Endodermal cell (in vitro differentiated cells): ENCODE measurements at regions not wholly inside any gene's neighbourhood (a gene's known extent, or its start where the extent isn't known, plus 50 kb on each side); places are given as distances from the start of the nearest gene placed in this dataset.

Experiments
- DNase-seq: peaks from one replicate; pipeline ENCODE4 v3.0.0-alpha.2; 2017
- H3K27ac ChIP-seq: 2 replicates; pipeline ENCODE4 v1.5.1; 2013; ENCODE audit warnings: mild to moderate bottlenecking, low read depth, low read length, moderate library complexity
- H3K27me3 ChIP-seq: 2 replicates; pipeline ENCODE4 v1.6.1; 2013; ENCODE audit warnings: mild to moderate bottlenecking, low read length, moderate library complexity; ENCODE audit not compliant: insufficient read depth, control insufficient read depth, poor library complexity, severe bottlenecking
- H3K36me3 ChIP-seq: 2 replicates; pipeline ENCODE4 v1.7.0; 2013; ENCODE audit warnings: mild to moderate bottlenecking, low read length, moderate library complexity; ENCODE audit not compliant: control insufficient read depth, insufficient read depth
- H3K4me1 ChIP-seq: one replicate; pipeline ENCODE4 v1.7.0; 2013; ENCODE audit warnings: low read length; ENCODE audit not compliant: control insufficient read depth, insufficient read depth
- H3K4me3 ChIP-seq: 2 replicates; pipeline ENCODE4 v1.5.1; 2013; ENCODE audit warnings: mild to moderate bottlenecking, low read length, moderate library complexity
- H3K9ac ChIP-seq: 2 replicates; pipeline ENCODE4 v1.6.1; 2013; ENCODE audit warnings: mild to moderate bottlenecking, low read length, moderate library complexity; ENCODE audit not compliant: poor library complexity, severe bottlenecking; ENCODE audit errors: extremely low read depth
- H3K9me3 ChIP-seq: 2 replicates; pipeline ENCODE4 v1.6.1; 2013; ENCODE audit warnings: mild to moderate bottlenecking, low read length, moderate library complexity; ENCODE audit not compliant: control insufficient read depth
- H3K27ac Mint-ChIP-seq: 2 replicates; pipeline ENCODE4 v1.8.0; 2020; ENCODE audit warnings: mixed read lengths
- H3K27me3 Mint-ChIP-seq: 2 replicates; pipeline ENCODE4 v1.8.0; 2021; ENCODE audit warnings: mild to moderate bottlenecking, mixed read lengths; ENCODE audit not compliant: insufficient read depth
- H3K36me3 Mint-ChIP-seq: 2 replicates; pipeline ENCODE4 v1.8.0; 2020; ENCODE audit warnings: low read depth, mixed read lengths
- H3K4me1 Mint-ChIP-seq: 2 replicates; pipeline ENCODE4 v1.8.0; 2020; ENCODE audit warnings: mixed read lengths
- H3K4me3 Mint-ChIP-seq: 2 replicates; pipeline ENCODE4 v1.8.0; 2020; ENCODE audit warnings: mild to moderate bottlenecking, moderate library complexity, mixed read lengths
- H3K9me3 Mint-ChIP-seq: 2 replicates; pipeline ENCODE4 v1.8.0; 2020; ENCODE audit warnings: mild to moderate bottlenecking, mixed read lengths
- CTCF ChIP-seq: fragments of 200-600 bp; sonication (generic); conservative IDR thresholded peaks from 2 replicates; pipeline ENCODE4 v1.5.0; 2021; ENCODE audit warnings: antibody characterized with exemption, mild to moderate bottlenecking
- WGBS, 2 experiments: methylation state at CpG; one replicate each; pipeline versions ENCODE4 v1.1.5 to v1.1.7; 2013; ENCODE audit warnings: missing lambda C conversion rate in 2 of 2, mixed read lengths in 1 of 2; ENCODE audit not compliant: insufficient coverage in 1 of 2, insufficient read length in 1 of 2; 5-methylcytosine and 5-hydroxymethylcytosine counted together

GRCh38 chr1:47687631-47688460 lies 250.0 kb downstream of the FOXD2 start:
- no peaks in the 10 kb centered on the region for H3K27me3 Mint-ChIP-seq
- peak; percentile 73 for DNase-seq

GRCh38 chr1:47688461-47689296 lies 250.8 kb downstream of the FOXD2 start:
- Mint-ChIP-seq H3K4me3 (no peak overlapping the region), H3K27ac (no peak overlapping the region), H3K27me3 (no peaks in the 10 kb centered on the region), H3K4me1 (peaks cover 33% of the 10 kb centered on the region), H3K36me3 (no peaks in the 10 kb centered on the region), H3K9me3 (no peaks in the 10 kb centered on the region)
- DNase-seq, result peak; percentile 45
- no peak overlapping the region for H3K27ac ChIP-seq
- H3K27me3 ChIP-seq, result no peaks in the 10 kb centered on the region
- H3K9me3 ChIP-seq, result no peaks in the 10 kb centered on the region
- H3K36me3 ChIP-seq, result no peaks in the 10 kb centered on the region
- peaks cover 16% of the 10 kb centered on the region for H3K4me1 ChIP-seq
- H3K4me3 ChIP-seq, result no peak overlapping the region
- no peak overlapping the region for H3K9ac ChIP-seq
- 87 to 96% methylated on average over 13 to 19 of the region's 19 CpGs for WGBS, 2 experiments
- no peak for TF ChIP-seq CTCF

More at GRCh38 chr1:47687631-47688460, 250.0 kb downstream of the FOXD2 start:
- Histone ChIP-seq H3K4me3 (no peak overlapping the region), H3K27ac (no peak overlapping the region), H3K4me1 (peaks cover 16% of the 10 kb centered on the region), H3K36me3 (no peaks in the 10 kb centered on the region), H3K27me3 (no peaks in the 10 kb centered on the region), H3K9me3 (no peaks in the 10 kb centered on the region), H3K9ac (no peak overlapping the region)
- no peaks in the 10 kb centered on the region for H3K36me3 Mint-ChIP-seq
- TF ChIP-seq CTCF, result no peak
- 61 to 78% methylated on average over 13 to 23 of the region's 24 CpGs for WGBS, 2 experiments
- peak overlapping the region; percentile 27 for H3K4me3 Mint-ChIP-seq
- no peaks in the 10 kb centered on the region for H3K9me3 Mint-ChIP-seq
- peaks cover 33% of the 10 kb centered on the region for H3K4me1 Mint-ChIP-seq
- peak overlapping the region; percentile 76 for H3K27ac Mint-ChIP-seq

GRCh38 chr1:47689894-47690293 lies 252.1 kb downstream of the FOXD2 start:
- no peak overlapping the region for H3K4me3 ChIP-seq
- H3K9ac ChIP-seq, result no peak overlapping the region
- H3K9me3 ChIP-seq, result no peaks in the 10 kb centered on the region
- 78 to 94% methylated on average over 4 to 11 of the region's 11 CpGs for WGBS, 2 experiments
- peak; percentile 41 for DNase-seq
- H3K27ac ChIP-seq, result no peak overlapping the region
- peaks cover 2% of the 10 kb centered on the region for H3K27me3 Mint-ChIP-seq
- no peak overlapping the region for H3K4me3 Mint-ChIP-seq
- no peaks in the 10 kb centered on the region for H3K9me3 Mint-ChIP-seq
- TF ChIP-seq CTCF, result no peak
- no peaks in the 10 kb centered on the region for H3K36me3 Mint-ChIP-seq
- no peaks in the 10 kb centered on the region for H3K27me3 ChIP-seq
- H3K4me1 Mint-ChIP-seq, result peaks cover 31% of the 10 kb centered on the region
- H3K4me1 ChIP-seq, result peaks cover 16% of the 10 kb centered on the region
- no peak overlapping the region for H3K27ac Mint-ChIP-seq
- H3K36me3 ChIP-seq, result no peaks in the 10 kb centered on the region
